ENCODE measurements at regions not wholly inside any gene's neighbourhood (a gene's known extent, or its start where the extent isn't known, plus 50 kb on each side); places are given as distances from the start of the nearest gene placed in this dataset.

- no peaks in the 10 kb centered on the region for H3K36me3 ChIP-seq
- H3K27ac ChIP-seq: no peak overlapping the region
- H3K4me1 ChIP-seq (replicated peaks): no peaks in the 10 kb centered on the region
- peaks cover 3% of the 10 kb centered on the region; the same call in 1 of the 2 replicates for H3K9me3 ChIP-seq (replicated peaks)
- H3K4me3 ChIP-seq: no peak overlapping the region
- no peak for DNase-seq (ENCODE audit: low read depth in 1 of 2, low spot score in 2 of 2)
- H3K27me3 ChIP-seq (replicated peaks): no peaks in the 10 kb centered on the region
Measured at GRCh38 chr12:91633206-91633605, 450.6 kb upstream of the DCN start.

GRCh38 chr12:91632042-91632786 is 449.6 kb upstream of the DCN start:
- no peak for DNase-seq (ENCODE audit: low read depth in 1 of 2, low spot score in 2 of 2)
- peaks cover 3% of the 10 kb centered on the region; the same call in 1 of the 2 replicates for H3K9me3 ChIP-seq (replicated peaks)

DNA sequence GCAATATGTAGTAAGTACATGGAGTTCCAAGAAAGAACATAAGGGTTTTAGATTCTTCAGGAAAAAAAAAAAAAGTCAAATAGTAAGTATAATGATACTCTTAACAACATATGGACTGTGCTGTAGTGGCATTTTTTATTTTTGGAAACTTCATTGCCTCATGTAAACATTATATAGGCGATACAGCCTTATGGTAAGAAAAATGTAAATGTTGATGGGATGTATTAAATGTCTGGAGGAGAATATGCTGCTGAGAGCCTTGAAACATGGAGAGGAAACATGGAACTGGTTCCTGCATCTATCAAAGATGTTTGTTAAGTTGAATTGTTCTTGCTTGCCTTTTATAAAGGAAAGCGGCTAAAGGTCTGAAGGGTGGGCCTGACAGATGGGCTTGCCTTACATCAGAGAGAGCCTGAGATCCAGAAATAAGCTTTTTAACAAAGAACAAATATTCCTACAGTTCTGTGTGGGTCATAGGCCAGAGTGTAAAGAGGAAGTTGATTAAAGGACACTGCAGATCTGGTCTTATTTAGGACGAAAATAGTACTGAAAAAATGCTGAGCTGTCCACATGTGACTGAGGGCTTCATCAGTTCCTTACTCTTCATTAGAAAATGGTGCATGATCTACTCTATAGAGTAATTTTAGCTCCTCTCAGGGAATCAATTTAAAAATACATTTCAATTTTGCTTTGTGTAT is 448.1 kb upstream of the DCN start:
- Histone ChIP-seq H3K27me3 (replicated peaks) (no peaks in the 10 kb centered on the region), H3K36me3 (no peaks in the 10 kb centered on the region), H3K4me3 (no peak overlapping the region), H3K9me3 (replicated peaks) (peaks cover 3% of the 10 kb centered on the region; the same call in 1 of the 2 replicates), H3K27ac (no peak overlapping the region), H3K4me1 (replicated peaks) (no peaks in the 10 kb centered on the region)
- no peak for DNase-seq (ENCODE audit: low read depth in 1 of 2, low spot score in 2 of 2)

More at GRCh38 chr12:91632042-91632786, 449.6 kb upstream of the DCN start:
- Histone ChIP-seq H3K27me3 (replicated peaks) (no peaks in the 10 kb centered on the region), H3K36me3 (no peaks in the 10 kb centered on the region), H3K4me3 (no peak overlapping the region), H3K4me1 (replicated peaks) (no peaks in the 10 kb centered on the region), H3K27ac (no peak overlapping the region)

GRCh38 chr12:91630083-91630482 is 447.5 kb upstream of the DCN start:
- Histone ChIP-seq H3K4me1 (replicated peaks) (no peaks in the 10 kb centered on the region), H3K4me3 (no peak overlapping the region), H3K27ac (no peak overlapping the region), H3K9me3 (replicated peaks) (peaks cover 3% of the 10 kb centered on the region; the same call in 1 of the 2 replicates), H3K36me3 (no peaks in the 10 kb centered on the region), H3K27me3 (replicated peaks) (no peaks in the 10 kb centered on the region)
- no peak for DNase-seq (ENCODE audit: low read depth in 1 of 2, low spot score in 2 of 2)

DNA sequence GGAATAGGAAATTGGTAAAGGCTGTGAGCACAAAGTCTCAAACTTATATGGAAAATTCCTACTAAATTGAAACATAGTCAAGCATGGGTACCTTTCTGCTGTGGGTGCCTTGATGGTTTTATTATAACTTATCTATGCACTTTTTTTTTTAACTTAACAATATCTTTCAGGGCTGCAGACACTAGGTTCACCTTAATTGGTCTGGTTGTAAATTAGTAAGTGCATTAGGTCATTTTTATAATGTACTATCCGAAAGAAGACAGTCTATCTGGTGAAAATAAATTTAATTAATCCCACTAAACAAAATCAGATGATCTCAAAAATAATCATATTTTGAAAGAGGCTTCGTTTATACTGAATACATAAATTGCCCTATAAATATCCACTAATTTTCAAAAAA is 446.8 kb upstream of the DCN start:
- DNase-seq (ENCODE audit: low read depth in 1 of 2, low spot score in 2 of 2): no peak
- Histone ChIP-seq H3K4me1 (replicated peaks) (no peaks in the 10 kb centered on the region), H3K27me3 (replicated peaks) (no peaks in the 10 kb centered on the region), H3K9me3 (replicated peaks) (peaks cover 3% of the 10 kb centered on the region; the same call in 1 of the 2 replicates), H3K27ac (no peak overlapping the region), H3K36me3 (no peaks in the 10 kb centered on the region), H3K4me3 (no peak overlapping the region)

- Histone ChIP-seq H3K4me1 (replicated peaks) (no peaks in the 10 kb centered on the region), H3K27ac (no peak overlapping the region), H3K27me3 (replicated peaks) (no peaks in the 10 kb centered on the region), H3K9me3 (replicated peaks) (peaks cover 1% of the 10 kb centered on the region; the same call in 1 of the 2 replicates), H3K36me3 (no peaks in the 10 kb centered on the region), H3K4me3 (no peak overlapping the region)
- no peak for DNase-seq (ENCODE audit: low read depth in 1 of 2, low spot score in 2 of 2)
Measured at GRCh38 chr12:91628656-91629055, 446.0 kb upstream of the DCN start.

GRCh38 chr12:91627225-91627624 is 444.6 kb upstream of the DCN start:
- DNase-seq (ENCODE audit: low read depth in 1 of 2, low spot score in 2 of 2): no peak
- Histone ChIP-seq H3K4me1 (replicated peaks) (no peaks in the 10 kb centered on the region), H3K36me3 (no peaks in the 10 kb centered on the region), H3K27ac (no peak overlapping the region), H3K27me3 (replicated peaks) (no peaks in the 10 kb centered on the region), H3K9me3 (replicated peaks) (no peaks in the 10 kb centered on the region; the same call in 1 of the 2 replicates), H3K4me3 (no peak overlapping the region)

DNA sequence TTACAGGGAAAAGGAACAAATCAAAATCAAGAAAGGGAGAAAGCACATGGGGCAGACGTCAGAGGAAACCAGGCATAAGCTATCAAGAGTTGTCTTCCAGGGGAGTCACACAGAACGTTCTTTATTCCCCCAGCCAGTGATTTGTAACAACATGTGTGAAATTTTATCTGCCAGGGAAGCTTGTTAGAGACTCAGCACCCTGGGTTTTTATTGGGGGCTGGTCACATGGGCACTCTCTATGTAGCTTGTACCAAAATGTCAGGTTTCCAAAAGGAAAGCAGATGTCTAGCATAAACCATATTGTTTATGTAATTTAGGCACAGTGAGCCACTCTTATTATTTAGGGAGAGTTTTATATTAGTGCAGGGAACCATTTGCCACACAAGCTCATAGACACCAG is 440.4 kb upstream of the DCN start:
- Histone ChIP-seq H3K36me3 (no peaks in the 10 kb centered on the region), H3K27me3 (replicated peaks) (no peaks in the 10 kb centered on the region), H3K4me3 (no peak overlapping the region), H3K27ac (no peak overlapping the region), H3K9me3 (replicated peaks) (no peaks in the 10 kb centered on the region), H3K4me1 (replicated peaks) (no peaks in the 10 kb centered on the region)
- DNase-seq (ENCODE audit: low read depth in 1 of 2, low spot score in 2 of 2): no peak

GRCh38 chr12:91622037-91622436 is 439.4 kb upstream of the DCN start:
- Histone ChIP-seq H3K9me3 (replicated peaks) (no peaks in the 10 kb centered on the region), H3K4me3 (no peak overlapping the region)
- no peak for DNase-seq (ENCODE audit: low read depth in 1 of 2, low spot score in 2 of 2)

DNA sequence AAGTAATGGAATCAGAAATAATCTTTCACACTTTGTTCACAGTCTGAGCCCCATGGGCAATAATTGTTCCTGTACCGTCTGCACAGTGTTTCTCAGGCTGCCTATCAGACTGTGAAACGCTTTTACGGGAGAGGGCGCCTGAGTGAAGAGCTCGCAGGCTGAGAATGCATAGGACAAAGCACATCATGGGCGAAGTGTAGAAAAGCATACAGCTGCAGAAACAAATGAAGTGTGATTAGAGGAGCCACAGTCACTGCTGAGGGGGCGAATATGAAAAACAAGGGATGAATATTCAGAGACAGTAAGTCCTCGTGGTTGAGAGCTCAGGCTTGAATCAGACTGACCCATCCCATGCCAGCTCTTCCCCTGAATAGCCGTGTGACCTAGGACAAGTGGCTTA is 438.4 kb upstream of the DCN start:
- no peak overlapping the region for H3K27ac ChIP-seq
- no peaks in the 10 kb centered on the region for H3K27me3 ChIP-seq (replicated peaks)
- H3K9me3 ChIP-seq (replicated peaks): no peaks in the 10 kb centered on the region
- H3K4me1 ChIP-seq (replicated peaks): no peaks in the 10 kb centered on the region
- no peak for DNase-seq (ENCODE audit: low read depth in 1 of 2, low spot score in 2 of 2)
- no peaks in the 10 kb centered on the region for H3K36me3 ChIP-seq
- H3K4me3 ChIP-seq: no peak overlapping the region

More at GRCh38 chr12:91622037-91622436, 439.4 kb upstream of the DCN start:
- Histone ChIP-seq H3K4me1 (replicated peaks) (no peaks in the 10 kb centered on the region), H3K27me3 (replicated peaks) (no peaks in the 10 kb centered on the region), H3K27ac (no peak overlapping the region), H3K36me3 (no peaks in the 10 kb centered on the region)

DNA sequence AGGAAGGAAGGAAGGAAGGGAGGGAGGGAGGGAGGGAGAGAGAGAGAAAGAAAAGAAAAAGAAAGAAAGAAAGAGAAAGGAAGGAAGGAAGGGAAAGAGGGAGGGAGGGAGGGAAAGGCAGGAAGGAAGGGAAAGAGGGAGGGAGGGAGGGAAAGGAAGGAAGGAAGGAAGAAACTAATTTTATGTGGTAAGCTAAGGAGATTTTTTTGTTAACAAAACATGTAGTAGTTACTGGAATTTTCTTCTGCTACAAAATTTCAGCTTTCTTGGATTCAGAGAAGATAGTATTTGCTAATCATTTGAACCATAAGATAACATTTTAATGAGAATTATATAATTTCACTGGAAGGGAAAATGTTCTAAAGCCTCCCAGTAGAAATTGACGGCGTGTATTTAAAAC is 437.8 kb upstream of the DCN start:
- no peaks in the 10 kb centered on the region for H3K4me1 ChIP-seq (replicated peaks)
- H3K36me3 ChIP-seq: no peaks in the 10 kb centered on the region
- H3K9me3 ChIP-seq (replicated peaks): no peaks in the 10 kb centered on the region
- no peak for DNase-seq (ENCODE audit: low read depth in 1 of 2, low spot score in 2 of 2)
- H3K4me3 ChIP-seq: no peak overlapping the region
- no peaks in the 10 kb centered on the region for H3K27me3 ChIP-seq (replicated peaks)
- no peak overlapping the region for H3K27ac ChIP-seq

- no peak for DNase-seq (ENCODE audit: low read depth in 1 of 2, low spot score in 2 of 2)
- no peak overlapping the region for H3K4me3 ChIP-seq
- no peaks in the 10 kb centered on the region for H3K4me1 ChIP-seq (replicated peaks)
- H3K27ac ChIP-seq: no peak overlapping the region
- no peaks in the 10 kb centered on the region for H3K9me3 ChIP-seq (replicated peaks)
- H3K27me3 ChIP-seq (replicated peaks): no peaks in the 10 kb centered on the region
- no peaks in the 10 kb centered on the region for H3K36me3 ChIP-seq
Measured at GRCh38 chr12:91618281-91618680, 435.7 kb upstream of the DCN start.

DNA sequence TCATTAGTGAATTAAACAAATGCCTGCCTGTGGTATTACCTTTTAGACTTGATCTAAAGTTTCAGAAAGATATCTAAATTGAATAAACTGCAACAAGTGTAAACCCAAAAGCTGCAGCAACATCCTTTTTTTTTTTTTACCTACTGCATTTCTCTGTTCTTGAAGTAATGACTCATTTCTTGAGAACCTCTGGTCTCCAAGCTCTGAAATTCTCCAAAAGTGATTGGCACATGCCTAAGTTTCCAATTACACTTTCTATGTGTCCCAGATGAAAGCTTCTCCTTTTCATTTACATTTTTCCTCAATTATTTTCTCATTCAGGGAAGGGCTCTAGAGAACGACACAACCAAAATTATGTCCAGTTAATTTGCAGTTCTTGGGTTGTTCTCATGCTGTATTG is 435.2 kb upstream of the DCN start:
- H3K4me1 ChIP-seq (replicated peaks): no peaks in the 10 kb centered on the region
- no peaks in the 10 kb centered on the region for H3K9me3 ChIP-seq (replicated peaks)
- H3K36me3 ChIP-seq: no peaks in the 10 kb centered on the region
- no peak overlapping the region for H3K27ac ChIP-seq
- no peak overlapping the region for H3K4me3 ChIP-seq
- DNase-seq (ENCODE audit: low read depth in 1 of 2, low spot score in 2 of 2): no peak
- H3K27me3 ChIP-seq (replicated peaks): no peaks in the 10 kb centered on the region

DNA sequence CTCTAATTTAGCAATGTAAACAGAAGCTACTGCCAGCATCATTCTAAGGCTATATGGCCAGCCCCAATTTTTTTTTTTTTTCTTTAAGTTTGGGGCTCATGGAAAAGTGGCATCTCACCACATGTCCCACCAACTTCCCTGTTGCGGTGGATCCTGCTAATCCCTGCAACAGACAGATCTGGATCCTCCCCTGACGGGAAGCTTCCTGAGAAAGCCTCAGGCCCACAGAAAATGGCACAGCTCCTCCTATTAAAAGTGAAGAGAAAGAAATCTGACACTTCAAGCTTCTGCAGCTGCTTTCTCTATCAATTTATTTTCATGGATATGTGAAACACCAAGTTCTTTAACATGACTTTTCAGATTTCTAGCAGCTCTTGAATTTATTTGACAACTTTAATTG is 433.8 kb upstream of the DCN start:
- Histone ChIP-seq H3K9me3 (replicated peaks) (no peaks in the 10 kb centered on the region), H3K4me1 (replicated peaks) (no peaks in the 10 kb centered on the region), H3K27me3 (replicated peaks) (no peaks in the 10 kb centered on the region), H3K36me3 (no peaks in the 10 kb centered on the region), H3K27ac (no peak overlapping the region), H3K4me3 (no peak overlapping the region)
- DNase-seq (ENCODE audit: low read depth in 1 of 2, low spot score in 2 of 2): no peak

All from SJSA1 (cell line).